ENCODE measurements at regions not wholly inside any gene's neighbourhood (a gene's known extent, or its start where the extent isn't known, plus 50 kb on each side); places are given as distances from the start of the nearest gene placed in this dataset.
"Not testable (repeated sequence)": the region's sequence is repeated elsewhere in the genome, so short reads cannot be mapped to it uniquely, and the experiment has no call there.

DNA sequence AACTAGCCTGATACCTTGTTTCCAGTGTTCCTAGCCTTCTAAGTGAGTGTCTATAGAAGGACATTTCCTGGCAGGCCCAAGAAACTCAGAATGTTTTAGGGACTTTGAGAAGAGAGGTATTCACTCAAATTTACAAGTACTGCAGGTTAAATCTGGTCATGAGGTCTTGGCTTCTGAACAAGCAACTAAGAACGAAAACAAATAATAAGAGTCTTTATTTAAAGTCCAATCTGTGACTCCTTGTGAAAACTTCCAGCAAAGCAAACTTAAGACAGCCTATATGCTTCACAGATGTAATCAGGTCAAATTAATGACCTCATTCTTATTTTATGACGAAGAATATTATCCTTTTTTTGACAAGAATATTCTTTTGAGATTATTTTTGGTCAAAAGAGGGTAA, 79.4 kb upstream of the PRSS16 start:
- TF ChIP-seq POLR2A (IDR thresholded peaks at IDR 0.05) (no peak), POLR2AphosphoS5 (IDR thresholded peaks at IDR 0.05; ENCODE audit: insufficient read depth in 1 of 2, low read depth in 1 of 2) (no peak)
- TF ChIP-seq, protein P1, sequence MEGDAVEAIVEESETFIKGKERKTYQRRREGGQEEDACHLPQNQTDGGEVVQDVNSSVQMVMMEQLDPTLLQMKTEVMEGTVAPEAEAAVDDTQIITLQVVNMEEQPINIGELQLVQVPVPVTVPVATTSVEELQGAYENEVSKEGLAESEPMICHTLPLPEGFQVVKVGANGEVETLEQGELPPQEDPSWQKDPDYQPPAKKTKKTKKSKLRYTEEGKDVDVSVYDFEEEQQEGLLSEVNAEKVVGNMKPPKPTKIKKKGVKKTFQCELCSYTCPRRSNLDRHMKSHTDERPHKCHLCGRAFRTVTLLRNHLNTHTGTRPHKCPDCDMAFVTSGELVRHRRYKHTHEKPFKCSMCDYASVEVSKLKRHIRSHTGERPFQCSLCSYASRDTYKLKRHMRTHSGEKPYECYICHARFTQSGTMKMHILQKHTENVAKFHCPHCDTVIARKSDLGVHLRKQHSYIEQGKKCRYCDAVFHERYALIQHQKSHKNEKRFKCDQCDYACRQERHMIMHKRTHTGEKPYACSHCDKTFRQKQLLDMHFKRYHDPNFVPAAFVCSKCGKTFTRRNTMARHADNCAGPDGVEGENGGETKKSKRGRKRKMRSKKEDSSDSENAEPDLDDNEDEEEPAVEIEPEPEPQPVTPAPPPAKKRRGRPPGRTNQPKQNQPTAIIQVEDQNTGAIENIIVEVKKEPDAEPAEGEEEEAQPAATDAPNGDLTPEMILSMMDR (IDR thresholded peaks at IDR 0.05) = no peak
- H3K27ac ChIP-seq = no peak overlapping the region
- intact Hi-C loops (cut with DNase I) = no loop called here

DNA sequence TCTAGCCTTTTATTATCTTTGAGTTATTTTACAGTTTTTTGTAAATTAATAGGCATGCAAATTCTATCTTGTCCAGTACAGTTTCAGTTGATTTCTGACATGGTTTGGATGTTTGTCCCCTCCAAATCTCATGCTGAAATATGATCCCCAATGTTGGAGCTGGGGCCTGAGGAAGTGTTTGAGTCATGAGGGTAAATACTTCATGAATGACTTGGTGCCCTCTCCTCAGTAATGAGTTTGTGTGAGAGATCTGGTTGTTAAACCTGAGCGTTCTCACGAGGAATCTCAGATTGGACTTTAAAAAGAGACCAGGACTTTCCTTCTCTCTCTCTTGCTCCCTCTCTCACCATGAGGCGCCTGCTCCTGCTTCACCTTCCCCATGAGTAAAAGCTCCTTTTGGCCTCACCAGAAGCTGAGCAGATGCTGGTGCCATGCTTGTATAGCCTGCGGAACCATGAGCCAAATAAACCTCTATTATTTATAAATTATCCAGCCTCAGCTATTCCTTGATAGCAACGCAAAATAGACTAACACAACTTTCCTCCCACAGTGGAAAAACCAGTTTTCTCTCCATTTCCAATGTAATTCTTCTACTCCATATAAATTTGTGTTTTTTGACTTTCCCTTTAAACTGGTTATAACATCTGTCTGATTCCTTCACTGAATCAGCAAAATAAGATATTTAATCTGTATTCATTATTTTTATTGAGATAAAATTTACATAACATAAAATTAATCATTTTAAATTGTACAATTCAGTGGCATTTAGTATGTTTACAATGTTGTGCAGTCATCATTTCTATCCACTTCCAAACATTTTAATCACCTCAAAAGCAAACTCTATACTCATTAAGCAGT, 78.7 kb upstream of the PRSS16 start:
- H3K9me3 ChIP-seq = no peaks in the 10 kb centered on the region
- no peak overlapping the region for H3K4me3 ChIP-seq
- intact Hi-C loops (cut with DNase I) = no loop called here

More for the DNA sequence above, 79.4 kb upstream of the PRSS16 start:
- H3K4me3 ChIP-seq = no peak overlapping the region
- H3K27me3 ChIP-seq = no peaks in the 10 kb centered on the region
- H3K9me3 ChIP-seq = no peaks in the 10 kb centered on the region
- no peaks in the 10 kb centered on the region for H3K36me3 ChIP-seq
- H3K4me1 ChIP-seq = no peaks in the 10 kb centered on the region
- no peak for DNase-seq (ENCODE audit: extremely low spot score in 2 of 2)

DNA sequence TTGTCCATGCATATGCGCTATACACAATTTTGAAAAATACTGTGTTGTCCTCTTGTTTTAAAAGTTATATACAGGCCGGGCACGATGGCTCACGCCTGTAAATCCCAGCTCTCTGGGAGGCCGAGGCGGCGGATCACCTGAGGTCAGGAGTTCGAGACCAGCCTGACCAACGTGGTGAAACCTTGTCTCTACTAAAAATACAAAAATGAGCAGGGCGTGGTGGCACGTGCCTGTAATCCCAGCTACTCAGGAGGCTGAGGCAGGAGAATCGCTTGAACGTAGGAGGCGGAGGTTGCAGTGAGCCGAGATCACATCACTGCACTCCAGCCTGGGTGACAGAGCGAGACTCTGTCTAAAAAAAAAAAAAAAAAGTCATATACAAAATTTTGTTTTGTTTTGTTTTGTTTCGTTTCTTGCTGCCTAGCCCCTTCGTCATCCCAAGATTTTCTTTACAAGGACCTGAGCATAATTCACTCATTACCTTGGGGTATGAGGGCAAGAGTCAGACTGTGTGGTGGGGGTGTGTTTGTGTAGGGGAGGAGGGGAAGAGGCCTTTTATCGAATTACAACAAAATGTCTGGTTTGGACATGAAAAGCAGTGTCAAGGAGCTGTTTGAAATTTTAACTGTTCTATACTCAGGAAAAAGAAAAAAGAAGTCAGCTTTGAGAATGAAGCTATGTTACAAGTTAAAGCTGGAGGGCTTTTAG, 74.8 kb upstream of the PRSS16 start:
- H3K9me3 ChIP-seq; H3K27me3 ChIP-seq; H3K4me1 ChIP-seq; DNase-seq (ENCODE audit: extremely low spot score in 2 of 2); H3K27ac ChIP-seq; H3K36me3 ChIP-seq; H3K4me3 ChIP-seq: not testable (repeated sequence)
- intact Hi-C loops (cut with DNase I) = loop anchor here (10.0 kb wide), 1 partner anchor 302 kb away; the partner anchor contains the start of gene ZNF184

More for the DNA sequence above, 78.7 kb upstream of the PRSS16 start:
- TF ChIP-seq POLR2AphosphoS5 (IDR thresholded peaks at IDR 0.05; ENCODE audit: insufficient read depth in 1 of 2, low read depth in 1 of 2) (no peak), POLR2A (IDR thresholded peaks at IDR 0.05) (no peak)
- TF ChIP-seq, protein P1 (IDR thresholded peaks at IDR 0.05) = no peak
- Histone ChIP-seq H3K27ac (no peak overlapping the region), H3K36me3 (no peaks in the 10 kb centered on the region), H3K27me3 (no peaks in the 10 kb centered on the region), H3K4me1 (no peaks in the 10 kb centered on the region)
- no peak for DNase-seq (ENCODE audit: extremely low spot score in 2 of 2)

DNA sequence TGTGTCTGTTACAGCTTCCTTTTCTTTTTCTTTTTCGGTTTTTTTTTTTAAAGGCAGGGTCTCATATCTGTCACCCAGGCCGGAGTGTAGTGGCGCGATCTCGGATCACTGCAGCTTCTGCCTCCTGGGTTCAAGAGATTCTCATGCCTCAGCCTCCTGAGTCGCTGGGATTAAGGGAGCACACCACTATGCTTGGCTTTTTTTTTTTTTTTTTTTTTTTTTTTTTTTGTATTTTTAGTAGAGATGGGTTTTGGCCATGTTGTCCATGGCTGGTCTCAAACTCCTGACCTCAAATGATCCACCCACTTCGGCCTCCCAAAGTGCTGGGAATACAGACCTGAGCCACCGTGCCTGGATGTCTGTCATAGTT, 74.3 kb upstream of the PRSS16 start:
- not testable (repeated sequence) for H3K27me3 ChIP-seq; H3K36me3 ChIP-seq; H3K4me1 ChIP-seq; H3K4me3 ChIP-seq; H3K9me3 ChIP-seq; H3K27ac ChIP-seq; DNase-seq (ENCODE audit: extremely low spot score in 2 of 2)
- intact Hi-C loops (cut with DNase I) = loop anchor here (10.0 kb wide), 1 partner anchor 302 kb away; the partner anchor contains the start of gene ZNF184

- Histone ChIP-seq H3K4me1 (no peaks in the 10 kb centered on the region), H3K27me3 (no peaks in the 10 kb centered on the region), H3K27ac (no peak overlapping the region), H3K36me3 (no peaks in the 10 kb centered on the region), H3K4me3 (no peak overlapping the region), H3K9me3 (no peaks in the 10 kb centered on the region)
- TF ChIP-seq, protein P1 (IDR thresholded peaks at IDR 0.05) = no peak
- TF ChIP-seq POLR2A (IDR thresholded peaks at IDR 0.05) (no peak), POLR2AphosphoS5 (IDR thresholded peaks at IDR 0.05; ENCODE audit: insufficient read depth in 1 of 2, low read depth in 1 of 2) (no peak)
- intact Hi-C loops (cut with DNase I) = loop anchor here (5.0 to 10.0 kb wide), 3 partner anchors 300 to 1807 kb away; partner anchors contain the start of gene ZNF184
- DNase-seq (ENCODE audit: extremely low spot score in 2 of 2) = no peak
Observed at GRCh38 chr6:27174958-27175357, 72.5 kb upstream of the PRSS16 start.

GRCh38 chr6:27176096-27176495, 71.4 kb upstream of the PRSS16 start:
- no peaks in the 10 kb centered on the region for H3K36me3 ChIP-seq
- H3K9me3 ChIP-seq = no peaks in the 10 kb centered on the region
- no peak overlapping the region for H3K27ac ChIP-seq
- intact Hi-C loops (cut with DNase I) = loop anchor here (5.0 to 10.0 kb wide), 3 partner anchors 299 to 1806 kb away; partner anchors contain the start of gene ZNF184
- H3K4me3 ChIP-seq = peak overlapping the region; percentile 25 to 64
- TF ChIP-seq POLR2AphosphoS5 (IDR thresholded peaks at IDR 0.05; ENCODE audit: insufficient read depth in 1 of 2, low read depth in 1 of 2) (no peak), POLR2A (IDR thresholded peaks at IDR 0.05) (no peak)
- TF ChIP-seq, protein P1 (IDR thresholded peaks at IDR 0.05) = no peak
- H3K27me3 ChIP-seq = no peaks in the 10 kb centered on the region
- H3K4me1 ChIP-seq = no peaks in the 10 kb centered on the region
- no peak for DNase-seq (ENCODE audit: extremely low spot score in 2 of 2)
